H1 (cell line): ENCODE measurements at regions not wholly inside any gene's neighbourhood (a gene's known extent, or its start where the extent isn't known, plus 50 kb on each side); places are given as distances from the start of the nearest gene placed in this dataset.

Experiments used
- CTCF ChIA-PET: fragments of 300-600 bp; sonication (Branson Sonifier 250); formaldehyde crosslinking; loops from one replicate; lab custom pipeline; 2021; ENCODE audit not compliant: partially characterized antibody; lab: Charles Lee
- POLR2A ChIA-PET: fragments of 300-600 bp; sonication (Branson Sonifier 250); formaldehyde crosslinking; loops from one replicate; lab custom pipeline; 2021; ENCODE audit warnings: inconsistent platforms; ENCODE audit not compliant: partially characterized antibody; lab: Charles Lee
- DNase-seq, 2 experiments: peaks; one replicate each; pipeline versions ENCODE4 v3.0.0 to v3.0.0-alpha.2; 2010 to 2022; ENCODE audit warnings: low spot score in 2 of 2, low read depth in 1 of 2, mixed read lengths in 1 of 2
- FAIRE-seq: peaks from 2 replicates; lab custom pipeline; 2011; peaks lifted over from hg19 to GRCh38; lab: Jason Lieb, UNC
- H2AFZ ChIP-seq: 2 replicates; pipeline ENCODE4 v1.8.1; 2012; ENCODE audit warnings: low read length, inconsistent platforms
- H2AK5ac ChIP-seq: 2 replicates; pipeline ENCODE4 v1.6.1; 2013; ENCODE audit warnings: low read depth, low read length
- H2BK120ac ChIP-seq: replicated peaks from 2 replicates; pipeline ENCODE3; 2013; ENCODE audit warnings: low read depth, low read length, inconsistent platforms
- H2BK12ac ChIP-seq: 2 replicates; pipeline ENCODE4 v1.6.1; 2013; ENCODE audit warnings: low read depth, low read length
- H2BK15ac ChIP-seq: 2 replicates; pipeline ENCODE4 v1.6.1; 2013; ENCODE audit warnings: low read length
- H2BK20ac ChIP-seq: 2 replicates; pipeline ENCODE4 v1.6.1; 2013; ENCODE audit warnings: low read length
- H2BK5ac ChIP-seq: 2 replicates; pipeline ENCODE4 v1.6.1; 2013; ENCODE audit warnings: low read depth, low read length
- H3K14ac ChIP-seq: 2 replicates; pipeline ENCODE4 v1.6.1; 2013; ENCODE audit warnings: inconsistent platforms; ENCODE audit not compliant: insufficient read length
- H3K18ac ChIP-seq: 2 replicates; pipeline ENCODE4 v1.6.1; 2013; ENCODE audit warnings: low read length; ENCODE audit errors: extremely low read depth
- H3K23ac ChIP-seq: 2 replicates; pipeline ENCODE4 v1.6.1; 2013; ENCODE audit warnings: inconsistent platforms; ENCODE audit not compliant: insufficient read length
- H3K23me2 ChIP-seq: 2 replicates; pipeline ENCODE4 v1.6.1; 2013; ENCODE audit warnings: low read depth, low read length
- H3K27ac ChIP-seq: 2 replicates; pipeline ENCODE4 v1.6.1; 2011; ENCODE audit warnings: low read depth, low read length, inconsistent platforms
- H3K27me3 ChIP-seq, 4 experiments: replicated peaks in 1 of 4; 1 replicate in 1 of 4; 2 replicates in 3 of 4; pipeline versions ENCODE4 v1.6.1 to v1.8.1; 2011 to 2013; ENCODE audit warnings: low read length in 3 of 4, mild to moderate bottlenecking in 3 of 4, inconsistent platforms in 2 of 4, mixed read lengths in 2 of 4, moderate library complexity in 1 of 4; ENCODE audit not compliant: control insufficient read depth in 3 of 4, insufficient read depth in 3 of 4; ENCODE audit errors: extremely low read depth in 1 of 4
- H3K36me3 ChIP-seq, 4 experiments: 2 replicates each; pipeline versions ENCODE4 v1.6.1 to v1.8.1; 2011 to 2013; ENCODE audit warnings: mild to moderate bottlenecking in 4 of 4, low read length in 3 of 4, moderate library complexity in 2 of 4, control low read depth in 1 of 4, inconsistent platforms in 1 of 4; ENCODE audit not compliant: insufficient read depth in 4 of 4, control insufficient read depth in 2 of 4
- H3K4ac ChIP-seq: replicated peaks from 2 replicates; pipeline ENCODE3; 2013; ENCODE audit warnings: low read length, low read depth, mixed read lengths, inconsistent platforms; ENCODE audit not compliant: insufficient read length
- H3K4me1 ChIP-seq, 4 experiments: replicated peaks in 1 of 4; 1 replicate in 1 of 4; 2 replicates in 3 of 4; pipeline versions ENCODE4 v1.6.1 to v1.8.1; 2011 to 2013; ENCODE audit warnings: low read length in 3 of 4, inconsistent platforms in 2 of 4, mixed read lengths in 1 of 4; ENCODE audit not compliant: insufficient read depth in 4 of 4, control insufficient read depth in 3 of 4
- H3K4me2 ChIP-seq, 2 experiments: 2 replicates each; pipeline versions ENCODE4 v1.6.1 to v1.8.1; 2011 to 2013; ENCODE audit warnings: low read depth in 2 of 2, low read length in 2 of 2, control low read depth in 1 of 2, inconsistent platforms in 1 of 2, mild to moderate bottlenecking in 1 of 2; ENCODE audit not compliant: insufficient read depth in 1 of 2
- H3K4me3 ChIP-seq, 4 experiments: fragments of 200-600, 300-600 bp in 1 of 4; sonication (generic), shearing (Covaris generic), sonication (Bioruptor Twin) in 1 of 4; 2 replicates each; pipeline versions ENCODE4 v1.5.1 to v1.8.1; 2011 to 2016; ENCODE audit warnings: low read length in 4 of 4, low read depth in 3 of 4, control low read depth in 2 of 4, inconsistent platforms in 2 of 4, mild to moderate bottlenecking in 2 of 4, mixed read lengths in 1 of 4, moderate library complexity in 1 of 4; ENCODE audit not compliant: insufficient read depth in 2 of 4; ENCODE audit errors: extremely low read depth in 1 of 4
- H3K56ac ChIP-seq: replicated peaks from 2 replicates; pipeline ENCODE3; 2013; ENCODE audit warnings: low read depth, mild to moderate bottlenecking, mixed read lengths, low read length, inconsistent platforms; ENCODE audit not compliant: insufficient read length
- H3K79me1 ChIP-seq: 2 replicates; pipeline ENCODE4 v1.6.1; 2013; ENCODE audit warnings: low read depth, low read length, control low read depth
- H3K79me2 ChIP-seq, 2 experiments: 2 replicates each; pipeline versions ENCODE4 v1.6.1 to v1.8.1; 2012 to 2013; ENCODE audit warnings: low read length in 2 of 2, mild to moderate bottlenecking in 2 of 2, inconsistent platforms in 1 of 2; ENCODE audit not compliant: insufficient read depth in 2 of 2, control insufficient read depth in 1 of 2
- H3K9ac ChIP-seq, 4 experiments: replicated peaks in 1 of 4; 1 replicate in 1 of 4; 2 replicates in 3 of 4; pipeline versions ENCODE4 v1.6.1 to v1.8.1; 2011 to 2013; ENCODE audit warnings: low read depth in 3 of 4, low read length in 3 of 4, control low read depth in 2 of 4, mild to moderate bottlenecking in 2 of 4, moderate library complexity in 2 of 4, inconsistent platforms in 1 of 4; ENCODE audit errors: extremely low read depth in 1 of 4
- H3K9me3 ChIP-seq, 2 experiments: 2 replicates each; pipeline versions ENCODE4 v1.6.1 to v1.8.1; 2012 to 2013; ENCODE audit warnings: mild to moderate bottlenecking in 2 of 2, moderate library complexity in 2 of 2, control low read depth in 1 of 2, inconsistent platforms in 1 of 2, low read depth in 1 of 2, low read length in 1 of 2, mixed read lengths in 1 of 2; ENCODE audit not compliant: insufficient read depth in 2 of 2
- H4K20me1 ChIP-seq, 2 experiments: replicated peaks in 1 of 2; 2 replicates each; pipeline versions ENCODE3 to v1.8.1; 2011 to 2013; ENCODE audit warnings: inconsistent platforms in 2 of 2, low read length in 2 of 2, mild to moderate bottlenecking in 1 of 2; ENCODE audit not compliant: insufficient read depth in 2 of 2, control insufficient read depth in 1 of 2
- H4K5ac ChIP-seq: 2 replicates; pipeline ENCODE4 v1.6.1; 2013; ENCODE audit warnings: low read length, low read depth, mixed read lengths, inconsistent platforms; ENCODE audit not compliant: insufficient read length
- H4K8ac ChIP-seq: 2 replicates; pipeline ENCODE4 v1.8.0; 2013; ENCODE audit warnings: mild to moderate bottlenecking, moderate library complexity, low read length, inconsistent platforms; ENCODE audit not compliant: insufficient read depth; ENCODE audit errors: extremely low read depth
- H4K91ac ChIP-seq: replicated peaks from 2 replicates; pipeline ENCODE3; 2013; ENCODE audit warnings: low read length, mixed read lengths, inconsistent platforms; ENCODE audit not compliant: insufficient read length
- BRCA1 ChIP-seq: IDR thresholded peaks from 2 replicates; pipeline ENCODE4 v1.6.1; 2012; ENCODE audit warnings: low read depth, low read length, improper control_type of control experiment
- CBX8 ChIP-seq: fragments of 300-800, 300-1000 bp; sonication (generic); IDR thresholded peaks from 2 replicates; pipeline ENCODE4 v1.7.1; 2016; ENCODE audit warnings: low read depth, low read length, borderline replicate concordance
- CEBPB ChIP-seq: IDR thresholded peaks from 2 replicates; pipeline ENCODE4 v1.6.1; 2012; ENCODE audit warnings: low read depth, low read length
- CHD1 ChIP-seq: IDR thresholded peaks from 2 replicates; pipeline ENCODE4 v1.6.1; 2012; ENCODE audit warnings: low read depth, low read length, improper control_type of control experiment
- EP300 ChIP-seq, 2 experiments: IDR thresholded peaks; 1 replicate in 1 of 2; 2 replicates in 1 of 2; pipeline ENCODE4 v1.6.1; 2011 to 2012; ENCODE audit warnings: low read depth in 2 of 2, low read length in 2 of 2, mild to moderate bottlenecking in 2 of 2, borderline replicate concordance in 1 of 2, inconsistent platforms in 1 of 2, moderate library complexity in 1 of 2
- FOSL1 ChIP-seq: IDR thresholded peaks from 2 replicates; pipeline ENCODE4 v1.6.1; 2011; ENCODE audit warnings: mild to moderate bottlenecking, low read depth, low read length, moderate library complexity; ENCODE audit not compliant: insufficient read depth
- HDAC6 ChIP-seq: IDR thresholded peaks from one replicate; pipeline ENCODE4 v1.7.1; 2012; ENCODE audit warnings: low read depth, mild to moderate bottlenecking, inconsistent platforms, low read length, moderate library complexity
- MAFK ChIP-seq: IDR thresholded peaks from 2 replicates; pipeline ENCODE4 v1.6.1; 2012; ENCODE audit warnings: low read depth, mild to moderate bottlenecking, improper control_type of control experiment, low read length
- POLR2A ChIP-seq, 2 experiments: IDR thresholded peaks; 1 replicate in 1 of 2; 2 replicates in 1 of 2; pipeline ENCODE4 v1.6.1; 2011; ENCODE audit warnings: low read depth in 2 of 2, low read length in 2 of 2, mild to moderate bottlenecking in 2 of 2; ENCODE audit errors: control extremely low read depth in 1 of 2
- RNF2 ChIP-seq: fragments of 200-900, 300-1000 bp; sonication (generic); IDR thresholded peaks from 2 replicates; pipeline ENCODE4 v1.7.1; 2016; ENCODE audit warnings: borderline replicate concordance, low read depth, mild to moderate bottlenecking, antibody characterized with exemption, low read length; ENCODE audit not compliant: poor library complexity, severe bottlenecking; ENCODE audit errors: missing control alignments
- SAP30 ChIP-seq: fragments of 300-600 bp; sonication (generic); IDR thresholded peaks from 2 replicates; pipeline ENCODE4 v1.7.1; 2012; ENCODE audit warnings: low read length, moderate library complexity, mild to moderate bottlenecking, inconsistent platforms; ENCODE audit not compliant: insufficient read depth, insufficient replicate concordance
- SIRT6 ChIP-seq: IDR thresholded peaks from one replicate; pipeline ENCODE4 v1.7.1; 2012; ENCODE audit warnings: low read length, inconsistent platforms
- TCF12 ChIP-seq: IDR thresholded peaks from 2 replicates; pipeline ENCODE4 v1.6.1; 2011; ENCODE audit warnings: low read depth, mild to moderate bottlenecking, low read length
- TEAD4 ChIP-seq: IDR thresholded peaks from 2 replicates; pipeline ENCODE4 v1.6.1; 2012; ENCODE audit warnings: low read depth, low read length, inconsistent platforms, mixed read lengths
- YY1 ChIP-seq: IDR thresholded peaks from 2 replicates; pipeline ENCODE4 v1.6.1; 2011; ENCODE audit warnings: low read depth, mild to moderate bottlenecking, low read length
- WGBS, 2 experiments: shearing (Covaris generic) in 1 of 2; methylation state at CpG; one replicate each; pipeline versions ENCODE4 v1.1.6 to v1.1.7; 2013 to 2015; ENCODE audit warnings: low lambda C conversion rate in 2 of 2, mixed read lengths in 2 of 2, inconsistent platforms in 1 of 2, low coverage in 1 of 2, missing lambda C conversion rate in 1 of 2; ENCODE audit not compliant: insufficient replicate concordance in 2 of 2, insufficient coverage in 1 of 2, insufficient read length in 1 of 2; ENCODE audit errors: extremely low coverage in 1 of 2, missing lambda C conversion rate in 1 of 2; 5-methylcytosine and 5-hydroxymethylcytosine counted together

GRCh38 chr6:10323018-10323417 lies 91.9 kb downstream of the TFAP2A start:
- no peak overlapping the region for H2BK5ac ChIP-seq
- no peaks in the 10 kb centered on the region for H3K79me2 ChIP-seq
- FAIRE-seq: no peak
- no peaks in the 10 kb centered on the region for H3K27me3 ChIP-seq
- H3K9ac ChIP-seq: no peak overlapping the region
- H2AK5ac ChIP-seq: no peak overlapping the region
- no peaks in the 10 kb centered on the region for H3K36me3 ChIP-seq
- TF ChIP-seq TEAD4 (no peak), SIRT6 (no peak), MAFK (no peak), RNF2 (no peak), POLR2A (IDR thresholded peaks at IDR 0.05; ENCODE audit: control extremely low read depth in 1 of 2, low read depth in 2 of 2, low read length in 2 of 2) (no peak), EP300 (IDR thresholded peaks at IDR 0.05; ENCODE audit: borderline replicate concordance in 1 of 2, low read depth in 2 of 2, low read length in 2 of 2) (no peak), TCF12 (no peak), FOSL1 (no peak), CHD1 (no peak), HDAC6 (no peak), YY1 (no peak), SAP30 (no peak), BRCA1 (no peak), CBX8 (no peak), CEBPB (no peak)
- H3K4ac ChIP-seq: no peak overlapping the region
- H3K4me2 ChIP-seq: no peak overlapping the region
- H4K8ac ChIP-seq: no peak overlapping the region
- H3K18ac ChIP-seq: no peak overlapping the region
- no peak for DNase-seq
- H3K56ac ChIP-seq: no peak overlapping the region
- no peaks in the 10 kb centered on the region; the same call in 1 of the 2 replicates for H3K23me2 ChIP-seq
- no peaks in the 10 kb centered on the region for H3K79me1 ChIP-seq
- H4K91ac ChIP-seq: no peak overlapping the region
- ChIA-PET CTCF (interaction anchor here (0.7 to 2.4 kb wide), 16 partner anchors 8 to 293 kb away, joined by 3 to 7 read pairs (median 4); no protein-coding TSS in a partner anchor), POLR2A (no interaction called here)
- no peak overlapping the region for H3K4me3 ChIP-seq
- 89% methylated on average over 2 of the region's 2 CpGs; no CpG with 5 or more reads in 1 of the 2 experiments for WGBS, 2 experiments
- H2BK15ac ChIP-seq: no peak overlapping the region
- H3K4me1 ChIP-seq: peaks cover 0 to 7% (median 0%) of the 10 kb centered on the region in 4 experiments; a peak in 2 of 7 replicates
- no peak overlapping the region for H4K5ac ChIP-seq
- H4K20me1 ChIP-seq: no peaks in the 10 kb centered on the region
- H2BK20ac ChIP-seq: no peak overlapping the region
- H3K23ac ChIP-seq: no peak overlapping the region
- no peak overlapping the region; the same call in 1 of the 2 replicates for H2AFZ ChIP-seq
- no peak overlapping the region for H3K14ac ChIP-seq
- H2BK120ac ChIP-seq: no peak overlapping the region
- H3K27ac ChIP-seq: no peak overlapping the region
- H3K9me3 ChIP-seq: no peaks in the 10 kb centered on the region; a peak in 1 of 4 replicates
- H2BK12ac ChIP-seq: no peak overlapping the region
